HG02981 (cell line): ENCODE measurements at regions not wholly inside any gene's neighbourhood (a gene's known extent, or its start where the extent isn't known, plus 50 kb on each side); places are given as distances from the start of the nearest gene placed in this dataset.
"Not testable (repeated sequence)": the region's sequence is repeated elsewhere in the genome, so short reads cannot be mapped to it uniquely, and the experiment has no call there.

Source experiments
- ATAC-seq: cut with Tn5 transposase; IDR thresholded peaks from one replicate; pipeline ENCODE4 v1.9.1; 2021; ENCODE audit warnings: mild to moderate bottlenecking, moderate library complexity; ENCODE audit not compliant: unreplicated experiment

GRCh38 chr1:3989465-3989864 is 89.4 kb upstream of the C1orf174 start:
- ATAC-seq, result no peak

GRCh38 chr1:3992103-3992556 is 92.1 kb upstream of the C1orf174 start:
- no peak for ATAC-seq

DNA sequence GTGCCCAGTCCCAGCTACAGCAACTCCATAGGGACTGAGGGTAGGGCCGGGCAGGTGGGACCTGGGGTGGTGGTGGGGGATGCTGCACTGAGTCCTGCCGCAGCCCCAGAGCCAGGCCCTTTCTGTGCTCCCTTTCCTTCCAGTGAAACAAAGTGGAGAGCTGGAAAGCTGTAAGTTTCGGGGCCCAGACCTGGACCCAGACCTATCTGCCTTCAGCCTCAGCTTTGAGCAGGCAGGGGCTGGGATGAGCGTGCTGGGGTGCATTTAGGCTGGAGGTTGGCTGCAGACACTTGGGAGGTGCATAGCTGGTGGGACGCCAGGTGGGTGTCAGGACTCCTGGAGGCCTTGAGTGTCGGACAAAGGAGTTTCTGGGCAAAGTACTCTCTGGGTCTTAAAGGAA is 92.7 kb upstream of the C1orf174 start:
- ATAC-seq, result no peak

- ATAC-seq, result no peak
Observed at GRCh38 chr1:3993619-3994375, 93.7 kb upstream of the C1orf174 start.

DNA sequence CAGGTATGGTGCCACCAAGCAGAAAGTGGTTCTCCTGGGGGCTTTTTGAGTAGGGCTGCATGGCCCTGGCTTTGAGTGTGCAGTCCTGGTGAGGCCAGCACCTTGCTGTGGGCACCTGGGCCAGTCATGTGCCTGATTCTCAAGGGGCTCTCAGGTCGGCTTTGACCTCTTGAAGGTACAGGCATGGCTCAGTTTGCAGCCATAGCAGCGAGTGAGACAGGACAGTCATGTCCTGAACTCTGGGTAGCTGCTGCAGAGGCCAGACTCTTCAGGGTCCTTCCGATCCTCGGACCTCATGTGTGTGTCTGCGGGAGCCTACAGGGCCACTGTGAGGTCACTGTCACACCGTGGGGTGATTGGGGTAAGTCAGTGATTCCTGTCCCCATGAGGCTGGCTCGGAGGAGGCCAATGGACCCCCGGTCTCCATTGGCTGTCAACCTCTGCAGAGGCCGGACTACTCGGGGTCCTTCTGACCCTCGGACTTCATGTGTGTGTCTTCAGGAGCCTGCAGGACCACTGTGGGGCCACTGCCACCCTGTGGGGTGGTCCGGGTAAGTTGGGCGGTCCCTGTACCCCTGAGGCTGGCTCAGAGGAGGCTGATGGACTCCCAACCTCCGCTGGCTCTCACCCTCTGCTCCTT is 95.2 kb upstream of the C1orf174 start:
- no peak for ATAC-seq

GRCh38 chr1:3996846-3997705 is 97.0 kb upstream of the C1orf174 start:
- no peak for ATAC-seq

GRCh38 chr1:3998086-3998485 is 98.0 kb upstream of the C1orf174 start:
- ATAC-seq, result no peak

GRCh38 chr1:3999514-3999913 is 99.4 kb upstream of the C1orf174 start:
- not testable (repeated sequence) for ATAC-seq

- ATAC-seq, result no peak
Observed at GRCh38 chr1:3999941-4000735, 100.1 kb upstream of the C1orf174 start.

GRCh38 chr1:4000811-4001251 is 100.8 kb upstream of the C1orf174 start:
- no peak for ATAC-seq

GRCh38 chr1:4001461-4001860 is 101.4 kb upstream of the C1orf174 start:
- ATAC-seq, result no peak

DNA sequence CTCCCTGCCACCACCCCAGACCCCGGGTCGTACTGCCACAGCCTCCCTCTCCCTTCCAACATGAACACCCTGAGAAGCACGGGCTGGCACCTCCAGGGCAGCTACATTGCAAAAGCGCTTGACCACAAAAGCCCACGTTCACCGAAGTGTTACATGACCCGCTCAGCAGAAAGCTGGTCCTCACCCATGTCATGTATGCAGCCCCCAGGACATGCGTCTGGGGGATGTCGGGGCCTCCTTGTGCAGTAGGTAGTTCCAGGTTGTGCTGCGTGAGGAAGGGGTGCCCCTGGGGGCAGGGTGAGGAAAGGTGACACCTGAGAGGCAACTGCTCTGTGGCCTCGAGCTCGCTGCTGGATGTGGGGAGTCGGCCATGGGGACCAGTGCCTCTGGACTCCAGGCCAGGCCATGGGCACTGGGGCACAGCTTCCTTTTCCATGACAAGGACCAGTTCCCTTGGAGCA is 102.0 kb upstream of the C1orf174 start:
- no peak for ATAC-seq

- no peak for ATAC-seq
Observed at GRCh38 chr1:4002741-4003140, 102.7 kb upstream of the C1orf174 start.

- ATAC-seq, result no peak
Observed at GRCh38 chr1:4003846-4004505, 103.9 kb upstream of the C1orf174 start.

GRCh38 chr1:4004635-4005430 is 104.8 kb upstream of the C1orf174 start:
- ATAC-seq, result no peak

DNA sequence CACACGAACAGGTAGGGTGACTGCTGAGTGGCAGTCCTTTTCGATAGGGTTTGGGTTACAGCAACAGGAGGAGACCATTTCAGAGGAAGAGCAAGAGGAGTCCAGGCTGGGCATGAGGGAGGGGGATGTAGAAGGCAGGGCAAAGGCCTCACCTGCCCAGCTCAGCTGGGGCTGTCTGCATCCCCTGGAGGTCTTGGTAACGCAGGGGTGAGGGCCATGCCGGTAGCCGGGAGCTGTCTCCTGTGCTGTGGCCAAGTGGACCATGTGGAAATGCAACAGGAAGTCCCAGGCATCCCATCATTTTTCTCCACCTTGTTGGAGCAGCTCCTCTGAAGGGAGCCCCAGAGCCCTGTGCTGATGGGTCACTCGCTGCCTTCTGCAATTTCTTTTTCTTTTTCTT is 105.4 kb upstream of the C1orf174 start:
- ATAC-seq, result no peak

GRCh38 chr1:4006676-4007374 is 106.8 kb upstream of the C1orf174 start:
- no peak for ATAC-seq

DNA sequence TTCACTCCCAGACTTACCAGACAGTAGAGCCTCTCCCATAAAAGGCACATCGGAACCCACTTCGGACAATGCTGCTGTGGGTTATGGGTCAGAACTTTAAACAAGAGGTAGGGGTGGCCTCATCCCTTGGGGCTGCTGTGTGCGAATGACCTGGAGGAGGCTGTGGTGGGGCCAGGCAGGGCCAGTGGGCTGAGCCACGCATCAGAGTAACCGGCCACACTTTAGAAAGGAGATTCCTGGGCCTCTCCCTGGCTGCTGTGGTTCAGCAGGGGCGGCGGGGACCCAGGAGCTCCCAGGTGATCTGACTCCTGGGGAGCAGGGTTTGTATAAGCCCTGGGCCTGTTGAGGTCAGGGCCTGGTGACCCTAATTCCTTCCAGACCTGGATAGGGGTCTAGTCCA is 110.2 kb upstream of the C1orf174 start:
- no peak for ATAC-seq
